A673 (cell line): ENCODE measurements at regions not wholly inside any gene's neighbourhood (a gene's known extent, or its start where the extent isn't known, plus 50 kb on each side); places are given as distances from the start of the nearest gene placed in this dataset.

Experiments
- BruUV-seq: library from RNA; stranded (reverse); fragments of 400-500 nt; replicated peaks from 2 replicates; lab custom pipeline; 2021; lab: Mats Ljungman, UMichigan
- CTCF ChIA-PET: fragments of 300-600 bp; sonication (Branson Sonifier 250); formaldehyde crosslinking; loops from one replicate; lab custom pipeline; 2022; ENCODE audit warnings: antibody characterized with exemption; lab: Charles Lee
- POLR2A ChIA-PET: fragments of 300-600 bp; sonication (Branson Sonifier 250); formaldehyde crosslinking; loops from one replicate; lab custom pipeline; 2022; ENCODE audit warnings: antibody characterized with exemption; ENCODE audit not compliant: low non-redundant PET; lab: Charles Lee
- DNase-seq: peaks from one replicate; pipeline ENCODE4 v3.0.0-alpha.2; 2015; ENCODE audit warnings: low spot score
- H3K27ac ChIP-seq: fragments of 200-600 bp; sonication (generic); 2 replicates; pipeline ENCODE4 v1.5.1; 2016; ENCODE audit warnings: mixed run types, low read depth, mild to moderate bottlenecking, mixed read lengths, antibody characterized with exemption, low read length; ENCODE audit not compliant: poor library complexity, severe bottlenecking
- H3K27me3 ChIP-seq: fragments of 200-600 bp; sonication (generic); replicated peaks from 2 replicates; pipeline ENCODE4 v1.6.1; 2017; ENCODE audit warnings: mixed run types, low read depth, mild to moderate bottlenecking, mixed read lengths, antibody characterized with exemption, low read length; ENCODE audit not compliant: insufficient read depth, poor library complexity
- H3K36me3 ChIP-seq: fragments of 200-600 bp; sonication (generic); 2 replicates; pipeline ENCODE4 v1.6.1; 2016; ENCODE audit warnings: mixed run types, mild to moderate bottlenecking, mixed read lengths, antibody characterized with exemption, low read length; ENCODE audit not compliant: insufficient read depth, poor library complexity, severe bottlenecking
- H3K4me1 ChIP-seq: fragments of 200-600 bp; sonication (generic); 2 replicates; pipeline ENCODE4 v1.6.1; 2017; ENCODE audit warnings: mixed run types, mild to moderate bottlenecking, mixed read lengths, antibody characterized with exemption, low read length; ENCODE audit not compliant: insufficient read depth, poor library complexity, severe bottlenecking
- H3K4me3 ChIP-seq: fragments of 200-600 bp; sonication (generic); 2 replicates; pipeline ENCODE4 v1.5.1; 2016; ENCODE audit warnings: low read depth, mixed run types, mild to moderate bottlenecking, mixed read lengths, low read length; ENCODE audit not compliant: poor library complexity, severe bottlenecking
- H3K9me3 ChIP-seq: fragments of 200-600 bp; sonication (generic); 2 replicates; pipeline ENCODE4 v1.6.1; 2016; ENCODE audit warnings: mixed run types, low read depth, mild to moderate bottlenecking, mixed read lengths, antibody characterized with exemption, low read length; ENCODE audit not compliant: poor library complexity, severe bottlenecking
- CTCF ChIP-seq: fragments of 300-800, 200-600 bp; sonication (generic); conservative IDR thresholded peaks from 2 replicates; pipeline ENCODE4 v1.5.1; 2017; ENCODE audit warnings: low read depth, mild to moderate bottlenecking, antibody characterized with exemption, low read length, moderate library complexity, mixed read lengths
- EZH2 ChIP-seq: fragments of 200-600 bp; sonication (generic); IDR thresholded peaks from 2 replicates; pipeline ENCODE4 v1.6.1; 2017; ENCODE audit warnings: borderline replicate concordance, low read depth, mild to moderate bottlenecking, mixed read lengths, antibody characterized with exemption, low read length; ENCODE audit not compliant: poor library complexity, severe bottlenecking
- intact Hi-C: fragments of 100-400 bp; cut with micrococcal nuclease; formaldehyde crosslinking; loops from one replicate; pipeline ENCODE4 v1.10.0; 2022; ENCODE audit not compliant: unreplicated experiment

GRCh38 chr12:124703856-124704255 lies 136.4 kb upstream of the NCOR2 start:
- TF ChIP-seq CTCF = no peak
- TF ChIP-seq EZH2 = no peak
- DNase-seq = no peak
- peaks cover 5% of the 10 kb centered on the region for H3K9me3 ChIP-seq
- no TSS peak for BruUV-seq
- H3K4me3 ChIP-seq = no peak overlapping the region
- no peaks in the 10 kb centered on the region for H3K36me3 ChIP-seq
- CTCF ChIA-PET = no interaction called here
- H3K27me3 ChIP-seq = no peaks in the 10 kb centered on the region
- no peak overlapping the region for H3K27ac ChIP-seq
- peaks cover 21% of the 10 kb centered on the region for H3K4me1 ChIP-seq
- intact Hi-C loops = no loop called here
- POLR2A ChIA-PET = no interaction called here

- intact Hi-C loops = no loop called here
- ChIA-PET POLR2A (no interaction called here), CTCF (no interaction called here)
- Histone ChIP-seq H3K4me3 (no peak overlapping the region), H3K36me3 (no peaks in the 10 kb centered on the region), H3K9me3 (peaks cover 3% of the 10 kb centered on the region), H3K27me3 (no peaks in the 10 kb centered on the region), H3K4me1 (peaks cover 21% of the 10 kb centered on the region), H3K27ac (no peak overlapping the region)
- TF ChIP-seq CTCF = no peak
- no peak for TF ChIP-seq EZH2
- no peak for DNase-seq
- BruUV-seq = no TSS peak
Measured at GRCh38 chr12:124702736-124703135, 135.3 kb upstream of the NCOR2 start.

GRCh38 chr12:124700810-124701592 lies 133.6 kb upstream of the NCOR2 start:
- no peak for TF ChIP-seq CTCF
- TF ChIP-seq EZH2 = no peak
- BruUV-seq = no TSS peak
- Histone ChIP-seq H3K27ac (no peak overlapping the region), H3K36me3 (no peaks in the 10 kb centered on the region), H3K4me3 (no peak overlapping the region), H3K27me3 (no peaks in the 10 kb centered on the region), H3K4me1 (peaks cover 28% of the 10 kb centered on the region), H3K9me3 (no peaks in the 10 kb centered on the region)
- intact Hi-C loops = no loop called here
- no peak for DNase-seq
- CTCF ChIA-PET = no interaction called here
- POLR2A ChIA-PET = no interaction called here
